ENCODE measurements at regions not wholly inside any gene's neighbourhood (a gene's known extent, or its start where the extent isn't known, plus 50 kb on each side); places are given as distances from the start of the nearest gene placed in this dataset.
A peak's percentile ranks its signal among the peaks of the same experiment; 100 is the strongest.

- TF ChIP-seq, protein P1, sequence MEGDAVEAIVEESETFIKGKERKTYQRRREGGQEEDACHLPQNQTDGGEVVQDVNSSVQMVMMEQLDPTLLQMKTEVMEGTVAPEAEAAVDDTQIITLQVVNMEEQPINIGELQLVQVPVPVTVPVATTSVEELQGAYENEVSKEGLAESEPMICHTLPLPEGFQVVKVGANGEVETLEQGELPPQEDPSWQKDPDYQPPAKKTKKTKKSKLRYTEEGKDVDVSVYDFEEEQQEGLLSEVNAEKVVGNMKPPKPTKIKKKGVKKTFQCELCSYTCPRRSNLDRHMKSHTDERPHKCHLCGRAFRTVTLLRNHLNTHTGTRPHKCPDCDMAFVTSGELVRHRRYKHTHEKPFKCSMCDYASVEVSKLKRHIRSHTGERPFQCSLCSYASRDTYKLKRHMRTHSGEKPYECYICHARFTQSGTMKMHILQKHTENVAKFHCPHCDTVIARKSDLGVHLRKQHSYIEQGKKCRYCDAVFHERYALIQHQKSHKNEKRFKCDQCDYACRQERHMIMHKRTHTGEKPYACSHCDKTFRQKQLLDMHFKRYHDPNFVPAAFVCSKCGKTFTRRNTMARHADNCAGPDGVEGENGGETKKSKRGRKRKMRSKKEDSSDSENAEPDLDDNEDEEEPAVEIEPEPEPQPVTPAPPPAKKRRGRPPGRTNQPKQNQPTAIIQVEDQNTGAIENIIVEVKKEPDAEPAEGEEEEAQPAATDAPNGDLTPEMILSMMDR (IDR thresholded peaks at IDR 0.05; ENCODE audit: low read depth, low read length, missing control alignments) = no peak
- no peak for DNase-seq (ENCODE audit: extremely low read depth, low read depth)
- no peak overlapping the region for H3K4me3 ChIP-seq (replicated peaks; ENCODE audit: low read depth, low read length)
Observed at GRCh38 chr15:29376590-29376989, 107.0 kb upstream of the NSMCE3 start.

DNA sequence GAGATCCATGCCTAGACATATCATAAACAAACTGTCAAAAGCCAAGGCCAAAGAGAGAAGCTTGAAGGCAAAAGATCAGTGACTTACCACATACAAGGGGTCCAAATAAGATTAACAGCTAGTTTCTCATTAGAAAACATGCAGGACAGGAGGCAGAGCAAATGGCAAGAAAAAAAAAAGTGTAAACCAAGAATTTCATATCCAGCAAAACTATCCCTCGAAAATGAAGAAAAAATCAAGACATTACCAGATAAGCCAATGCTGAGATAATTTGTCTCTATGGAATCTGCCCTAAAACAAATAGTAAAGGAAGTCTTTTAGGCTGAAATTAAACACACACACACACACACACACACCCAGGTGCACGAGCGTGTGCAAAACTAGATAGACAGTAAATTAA, 99.6 kb upstream of the NSMCE3 start:
- TF ChIP-seq, protein P1 (IDR thresholded peaks at IDR 0.05; ENCODE audit: low read depth, low read length, missing control alignments) = no peak
- no peak overlapping the region for H3K4me3 ChIP-seq (replicated peaks; ENCODE audit: low read depth, low read length)
- DNase-seq (ENCODE audit: extremely low read depth, low read depth) = no peak

DNA sequence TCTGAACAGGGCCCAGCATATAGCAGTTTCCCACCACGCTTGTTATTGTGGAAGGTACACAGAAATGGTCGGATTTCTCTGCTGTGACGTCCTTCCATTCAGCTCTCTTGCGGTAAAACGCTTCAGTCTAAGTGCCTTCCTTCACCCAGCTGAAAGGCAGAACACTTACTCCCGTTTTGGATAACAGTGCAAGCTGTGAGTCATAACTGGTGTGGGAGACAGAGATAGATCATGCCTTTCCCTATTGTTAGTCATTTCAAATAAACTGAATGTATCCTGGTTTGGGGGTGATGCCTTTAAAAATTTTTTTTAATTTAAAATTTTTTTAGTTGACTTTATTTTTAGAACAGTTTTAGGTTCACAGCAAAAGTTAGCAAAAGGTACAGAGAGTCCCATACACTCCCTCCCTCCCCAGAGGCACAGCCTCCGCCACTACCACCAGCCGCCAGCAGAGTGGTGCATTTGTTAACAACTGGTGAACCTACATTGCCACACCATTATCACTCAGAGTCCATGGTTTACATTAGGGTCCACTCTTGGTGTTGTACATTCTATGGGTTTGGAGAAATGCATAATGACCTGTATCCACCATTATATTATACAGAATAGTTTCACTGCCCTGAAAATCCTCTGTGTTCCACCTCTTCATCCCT, 94.9 kb upstream of the NSMCE3 start:
- TF ChIP-seq, protein P1 (IDR thresholded peaks at IDR 0.05; ENCODE audit: low read depth, low read length, missing control alignments) = no peak
- no peak overlapping the region for H3K4me3 ChIP-seq (replicated peaks; ENCODE audit: low read depth, low read length)
- peak; percentile 9 for DNase-seq (ENCODE audit: extremely low read depth, low read depth)

- DNase-seq (ENCODE audit: extremely low read depth, low read depth) = no peak
- TF ChIP-seq, protein P1 (IDR thresholded peaks at IDR 0.05; ENCODE audit: low read depth, low read length, missing control alignments) = no peak
- H3K4me3 ChIP-seq (replicated peaks; ENCODE audit: low read depth, low read length) = no peak overlapping the region
Observed at GRCh38 chr15:29361560-29361959, 91.9 kb upstream of the NSMCE3 start.

DNA sequence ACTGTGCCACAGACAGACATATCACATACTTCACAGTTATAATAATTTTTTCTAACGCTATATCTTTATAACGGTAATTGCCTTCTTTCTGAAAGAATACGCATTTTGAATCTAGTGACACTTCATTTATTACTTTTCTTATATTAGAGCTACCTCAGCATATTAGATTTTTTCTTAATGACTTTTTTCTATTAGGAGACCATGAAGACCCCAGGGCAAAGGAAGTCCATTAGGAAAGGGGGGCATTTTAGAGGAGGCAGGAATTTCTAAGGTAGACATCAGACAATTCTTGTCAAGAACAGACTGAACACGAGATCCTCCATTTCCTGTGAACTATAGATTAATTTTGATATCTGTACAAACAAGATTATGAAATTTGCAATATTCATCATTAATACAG, 90.5 kb upstream of the NSMCE3 start:
- DNase-seq (ENCODE audit: extremely low read depth, low read depth) = no peak
- TF ChIP-seq, protein P1 (IDR thresholded peaks at IDR 0.05; ENCODE audit: low read depth, low read length, missing control alignments) = no peak

DNA sequence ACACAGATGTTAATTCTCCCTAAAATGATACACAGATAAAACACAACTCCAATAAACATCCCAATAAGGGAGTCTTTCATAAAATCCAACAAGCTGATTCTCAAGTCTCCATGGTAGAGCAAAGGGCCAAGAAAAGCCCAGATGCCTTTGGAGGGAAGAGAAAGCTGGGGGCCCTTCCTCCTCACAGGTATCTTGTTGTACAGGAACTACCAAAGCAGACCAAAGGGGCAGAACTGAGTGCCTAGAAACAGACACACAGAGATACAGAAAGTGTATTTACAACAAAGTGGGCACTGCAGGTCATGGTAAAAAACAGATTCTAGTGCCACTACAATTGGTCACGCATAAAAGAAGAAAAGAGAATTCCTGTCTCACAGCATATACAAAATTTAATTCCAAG, 87.2 kb upstream of the NSMCE3 start:
- TF ChIP-seq, protein P1 (IDR thresholded peaks at IDR 0.05; ENCODE audit: low read depth, low read length, missing control alignments) = no peak
- H3K4me3 ChIP-seq (replicated peaks; ENCODE audit: low read depth, low read length) = no peak overlapping the region
- no peak for DNase-seq (ENCODE audit: extremely low read depth, low read depth)

More for the DNA sequence above, 90.5 kb upstream of the NSMCE3 start:
- H3K4me3 ChIP-seq (replicated peaks; ENCODE audit: low read depth, low read length) = no peak overlapping the region

GRCh38 chr15:29355477-29355876, 85.9 kb upstream of the NSMCE3 start:
- TF ChIP-seq, protein P1 (IDR thresholded peaks at IDR 0.05; ENCODE audit: low read depth, low read length, missing control alignments) = no peak
- DNase-seq (ENCODE audit: extremely low read depth, low read depth) = no peak
- H3K4me3 ChIP-seq (replicated peaks; ENCODE audit: low read depth, low read length) = no peak overlapping the region
